Right hindlimb (tissue), 1 donor: ENCODE measurements at regions not wholly inside any gene's neighbourhood (a gene's known extent, or its start where the extent isn't known, plus 50 kb on each side); places are given as distances from the start of the nearest gene placed in this dataset.
"Not testable (repeated sequence)": the region's sequence is repeated elsewhere in the genome, so short reads cannot be mapped to it uniquely, and the experiment has no call there.

Source experiments
- DNase-seq: peaks from one replicate; pipeline ENCODE4 v3.0.0-alpha.2; 2018

GRCh38 chr5:118365718-118366117 lies 622.6 kb downstream of the DTWD2 start:
- no peak for DNase-seq

DNA sequence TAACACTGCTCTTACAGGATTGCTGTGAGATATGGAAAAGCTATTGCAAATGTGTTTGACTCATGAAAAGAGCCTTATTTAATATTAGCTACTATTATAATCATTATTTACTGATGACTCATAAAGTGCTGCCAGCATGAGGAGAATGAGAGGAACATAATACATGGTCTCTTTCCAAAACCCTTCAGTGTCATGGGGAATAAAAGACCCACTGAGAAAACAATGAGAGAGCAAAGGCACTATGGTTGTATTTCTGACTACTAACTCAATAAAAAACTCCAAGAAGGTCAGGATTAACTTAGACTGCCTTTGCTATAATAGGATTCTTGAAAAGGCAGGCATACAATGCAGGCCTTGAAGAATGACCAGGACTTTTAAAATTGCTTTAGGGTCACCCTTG lies 633.5 kb downstream of the DTWD2 start:
- DNase-seq: no peak

- no peak for DNase-seq
These were observed 634.4 kb downstream of the DTWD2 start for GRCh38 chr5:118353970-118354369.

DNA sequence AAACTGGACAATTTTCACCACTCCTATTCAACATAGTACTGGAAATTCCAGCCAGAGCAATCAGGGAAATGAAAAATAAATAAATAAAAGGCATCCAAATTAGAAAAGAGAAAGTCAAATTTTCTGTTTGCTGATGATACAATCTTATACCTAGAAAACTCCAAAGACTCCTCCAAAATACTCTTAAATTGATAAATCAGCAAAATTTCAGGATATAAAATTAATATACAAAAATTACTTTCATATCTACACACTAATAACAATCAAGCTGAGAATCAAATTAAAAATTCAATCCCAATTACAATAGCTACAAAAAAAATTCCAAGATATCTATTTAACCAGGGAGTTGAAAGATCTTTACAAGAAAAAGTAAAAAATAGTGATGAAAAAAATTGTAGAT lies 651.9 kb downstream of the DTWD2 start:
- DNase-seq: no peak

GRCh38 chr5:118327389-118327788 lies 661.0 kb downstream of the DTWD2 start:
- no peak for DNase-seq

DNA sequence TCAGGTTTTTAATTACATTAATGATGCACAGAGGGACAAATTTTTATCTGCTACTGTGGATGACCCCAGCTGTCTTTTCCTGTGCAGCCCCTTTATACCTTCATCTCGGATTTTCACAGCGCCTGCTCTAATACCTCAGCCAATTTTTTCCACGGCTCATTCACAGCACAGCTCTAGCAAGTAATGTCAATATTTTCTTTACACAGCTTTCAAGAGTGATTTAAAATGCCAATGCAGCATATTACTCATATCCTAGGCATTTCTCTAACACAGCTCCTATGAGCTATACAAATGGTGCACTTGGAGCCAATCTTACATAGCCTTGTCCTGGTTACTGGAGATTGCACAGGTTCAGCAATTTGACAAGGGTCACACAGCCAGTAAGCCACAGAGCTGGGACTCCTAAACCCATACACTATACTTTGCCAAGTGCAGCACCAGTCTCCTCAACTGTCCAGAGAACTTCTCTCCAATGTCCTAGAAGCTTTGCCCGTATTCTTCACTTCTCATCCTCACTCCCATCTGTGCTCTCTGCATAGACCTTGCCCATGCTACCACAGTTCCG lies 661.8 kb downstream of the DTWD2 start:
- no peak for DNase-seq

- DNase-seq: no peak
These were observed 662.4 kb downstream of the DTWD2 start for GRCh38 chr5:118325931-118326330.

- DNase-seq: not testable (repeated sequence)
These were observed 664.6 kb downstream of the DTWD2 start for GRCh38 chr5:118323723-118324122.

GRCh38 chr5:118321081-118321480 lies 667.3 kb downstream of the DTWD2 start:
- DNase-seq: no peak

- no peak for DNase-seq
These were observed 668.2 kb downstream of the DTWD2 start for GRCh38 chr5:118320121-118320520.

DNA sequence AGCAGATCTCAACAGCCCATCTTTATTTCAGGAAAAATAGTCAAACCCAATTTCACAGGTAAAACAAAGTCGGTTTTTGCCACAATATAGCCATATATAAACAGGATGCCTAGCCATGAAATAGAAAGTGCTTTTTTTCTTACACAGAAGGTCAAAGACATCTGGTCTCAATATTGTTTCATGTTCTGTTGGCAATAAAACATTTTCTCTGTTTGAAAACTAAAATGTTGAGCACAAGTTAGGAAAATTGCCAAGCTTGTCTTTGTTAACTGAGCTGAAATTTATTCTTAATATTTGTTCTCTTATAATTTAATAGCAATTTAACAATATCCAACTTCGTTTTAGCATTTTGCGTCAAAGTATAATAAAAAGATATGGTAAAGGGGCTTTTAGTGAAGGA lies 673.4 kb downstream of the DTWD2 start:
- no peak for DNase-seq

- DNase-seq: no peak
These were observed 677.1 kb downstream of the DTWD2 start for GRCh38 chr5:118311103-118311819.

DNA sequence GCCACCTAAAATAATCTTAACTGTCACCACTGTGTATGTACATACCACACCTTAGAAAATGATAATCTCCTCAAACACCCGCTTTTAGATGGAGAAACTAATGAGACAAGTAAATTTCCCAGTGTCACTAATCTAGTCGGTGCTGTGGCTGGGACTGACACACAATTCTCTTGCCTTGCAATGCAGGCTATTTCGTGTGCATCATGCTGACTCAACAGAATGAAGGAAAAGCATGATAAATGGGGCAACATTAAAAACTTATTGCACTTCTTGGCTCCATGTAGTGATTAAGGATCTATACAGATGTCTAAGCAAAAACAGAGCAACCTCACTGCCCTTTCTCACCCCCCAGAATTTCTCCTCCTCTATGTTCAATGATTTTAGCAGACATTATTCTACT lies 677.9 kb downstream of the DTWD2 start:
- DNase-seq: no peak

GRCh38 chr5:118303296-118303695 lies 685.1 kb downstream of the DTWD2 start:
- DNase-seq: no peak

DNA sequence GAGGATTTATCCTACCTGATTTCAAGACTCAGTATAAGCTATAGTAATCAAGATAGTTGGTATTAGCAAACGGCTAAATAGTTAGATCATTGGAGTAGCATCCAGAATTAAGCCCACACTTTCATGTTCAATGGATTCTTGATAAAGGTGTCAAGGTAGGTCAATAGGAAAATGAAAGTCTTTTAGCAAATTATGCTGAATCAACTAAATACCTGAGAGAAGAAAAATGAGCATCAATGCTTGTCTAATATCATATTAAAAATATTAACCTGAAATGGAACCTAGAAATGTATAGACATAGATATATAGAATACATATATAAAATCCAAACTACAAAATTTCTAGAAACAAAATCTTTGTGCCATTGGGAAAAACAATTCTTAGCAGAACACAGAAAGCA lies 685.6 kb downstream of the DTWD2 start:
- no peak for DNase-seq

DNA sequence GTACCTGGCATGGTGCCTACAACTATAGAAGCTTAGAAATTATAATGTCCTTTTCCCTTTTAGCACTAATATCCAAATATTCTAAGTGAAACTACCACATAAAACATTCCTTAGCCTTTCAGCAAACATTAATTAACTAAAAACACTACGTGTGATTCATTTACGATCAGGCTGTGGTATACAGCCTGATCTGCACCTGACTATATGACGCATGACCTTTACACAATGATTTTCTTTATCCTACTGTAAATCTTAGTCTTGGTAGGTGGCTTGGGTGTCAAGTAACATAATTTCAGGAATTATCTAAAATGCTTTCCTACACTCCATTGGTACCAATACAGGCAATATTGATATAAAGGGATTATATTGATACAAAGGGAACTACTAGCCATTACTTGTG lies 686.7 kb downstream of the DTWD2 start:
- DNase-seq: no peak

DNA sequence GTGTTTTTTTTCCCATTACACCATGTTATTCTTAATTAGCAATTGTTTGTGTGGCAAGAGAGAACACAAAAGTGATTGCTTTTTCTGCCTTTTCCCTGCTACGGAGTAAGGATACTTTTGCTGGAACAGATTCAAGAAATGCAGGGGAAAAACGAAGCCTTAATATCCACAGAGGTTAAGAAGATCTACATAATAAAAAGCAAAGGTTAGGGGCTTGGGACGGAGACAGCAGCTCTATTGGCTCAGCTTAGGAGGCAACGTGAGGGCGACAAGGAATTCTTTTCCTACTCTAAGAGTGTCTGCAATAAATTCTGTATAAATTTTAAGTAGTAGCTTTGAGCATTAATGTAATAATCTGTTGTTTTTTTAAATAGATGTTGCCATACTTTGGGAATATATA lies 693.3 kb downstream of the DTWD2 start:
- no peak for DNase-seq

DNA sequence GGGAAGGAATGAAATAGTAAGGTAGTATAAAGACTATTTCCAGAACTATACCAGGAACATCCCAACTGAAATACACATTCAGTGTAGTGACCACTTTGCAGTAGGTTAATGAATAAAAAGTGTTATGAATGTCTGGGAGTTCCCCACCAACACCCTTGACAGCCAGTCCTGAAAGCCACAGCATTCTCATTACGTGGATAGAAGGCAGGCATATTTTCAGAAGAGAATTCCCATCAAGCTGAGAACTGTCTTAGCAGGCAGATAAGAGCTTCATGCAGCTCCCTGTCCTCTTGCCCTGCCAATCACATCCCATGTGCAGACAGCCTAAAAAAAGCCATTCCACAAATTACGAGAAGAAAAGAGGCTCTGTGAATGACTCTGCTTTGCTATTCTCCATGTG lies 695.0 kb downstream of the DTWD2 start:
- DNase-seq: no peak

GRCh38 chr5:118290204-118290603 lies 698.1 kb downstream of the DTWD2 start:
- DNase-seq: no peak

- not testable (repeated sequence) for DNase-seq
These were observed 704.1 kb downstream of the DTWD2 start for GRCh38 chr5:118284230-118284629.

DNA sequence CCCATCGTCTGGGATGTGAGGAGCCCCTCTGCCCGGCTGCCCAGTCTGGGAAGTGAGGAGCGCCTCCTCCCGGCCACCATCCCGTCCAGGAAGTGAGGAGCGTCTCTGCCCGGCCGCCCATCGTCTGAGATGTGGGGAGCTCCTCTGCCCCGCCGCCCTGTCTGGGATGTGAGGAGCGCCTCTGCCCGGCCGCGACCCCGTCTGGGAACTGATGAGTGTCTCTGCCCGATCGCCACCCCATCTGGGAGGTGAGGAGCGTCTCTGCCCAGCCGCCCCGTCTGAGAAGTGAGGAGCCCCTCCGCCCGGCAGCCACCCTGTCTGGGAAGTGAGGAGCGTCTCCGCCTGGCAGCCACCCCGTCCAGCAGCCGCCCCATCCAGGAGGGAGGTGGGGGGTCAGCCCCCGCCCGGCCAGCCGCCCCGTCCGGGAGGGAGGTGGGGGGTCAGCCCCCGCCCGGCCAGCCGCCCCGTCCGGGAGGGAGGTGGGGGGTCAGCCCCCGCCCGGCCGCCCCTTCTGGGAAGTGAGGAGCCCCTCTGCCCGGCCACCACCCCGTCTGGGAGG lies 705.8 kb downstream of the DTWD2 start:
- DNase-seq: not testable (repeated sequence)

DNA sequence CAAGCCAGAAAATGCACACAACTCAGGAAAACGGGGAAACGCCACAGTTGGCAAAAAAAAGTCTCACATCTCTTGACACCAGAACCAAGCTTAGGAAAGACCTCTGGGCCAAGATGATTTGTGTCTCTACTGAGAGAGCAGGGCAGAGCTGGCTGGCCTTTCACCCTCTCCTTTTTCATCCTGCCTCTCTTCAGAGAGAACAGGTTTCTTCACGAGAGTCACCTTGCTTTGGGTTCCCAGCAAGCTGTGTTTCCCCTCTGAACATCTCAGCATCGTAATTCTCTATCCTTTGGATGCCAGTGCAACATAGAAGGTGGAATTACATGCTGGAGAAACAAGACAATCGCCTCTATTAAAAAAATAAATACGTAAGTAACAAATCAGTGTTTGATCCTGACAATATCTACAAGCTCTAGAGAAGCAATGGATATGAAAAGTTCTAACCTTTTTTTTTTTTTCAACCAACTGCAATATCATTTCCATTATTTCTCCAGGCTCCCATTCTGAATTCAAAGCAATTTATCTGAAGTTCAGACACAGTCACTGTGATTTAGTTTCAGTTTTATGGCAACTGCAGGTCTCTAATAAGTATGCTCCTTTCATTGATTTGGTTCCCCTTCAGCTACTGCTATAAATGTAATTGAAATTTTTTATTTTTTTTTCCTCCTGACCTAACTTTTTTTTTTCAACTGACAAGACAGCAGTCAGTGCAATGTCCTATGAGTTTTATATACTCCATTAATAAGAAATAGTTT lies 708.6 kb downstream of the DTWD2 start:
- no peak for DNase-seq

DNA sequence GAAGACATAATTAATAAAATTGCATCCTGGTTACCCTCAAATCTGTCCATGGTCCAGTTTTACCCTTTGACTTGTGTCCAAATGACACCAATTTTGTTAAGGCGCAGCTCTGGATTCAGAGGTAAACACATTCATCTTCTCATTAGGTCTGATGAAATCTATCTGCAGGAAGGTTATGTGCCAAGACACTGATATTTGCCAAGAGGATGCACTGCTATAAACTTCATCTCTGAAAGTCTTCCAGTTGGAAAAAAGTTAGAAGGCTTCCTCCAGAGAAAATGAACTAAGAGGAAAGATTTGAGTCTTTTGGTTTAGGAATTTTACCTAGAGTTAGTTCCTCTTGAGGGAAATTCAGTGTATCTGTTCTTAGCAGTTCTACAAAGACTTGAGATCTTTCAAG lies 717.8 kb downstream of the DTWD2 start:
- no peak for DNase-seq

DNA sequence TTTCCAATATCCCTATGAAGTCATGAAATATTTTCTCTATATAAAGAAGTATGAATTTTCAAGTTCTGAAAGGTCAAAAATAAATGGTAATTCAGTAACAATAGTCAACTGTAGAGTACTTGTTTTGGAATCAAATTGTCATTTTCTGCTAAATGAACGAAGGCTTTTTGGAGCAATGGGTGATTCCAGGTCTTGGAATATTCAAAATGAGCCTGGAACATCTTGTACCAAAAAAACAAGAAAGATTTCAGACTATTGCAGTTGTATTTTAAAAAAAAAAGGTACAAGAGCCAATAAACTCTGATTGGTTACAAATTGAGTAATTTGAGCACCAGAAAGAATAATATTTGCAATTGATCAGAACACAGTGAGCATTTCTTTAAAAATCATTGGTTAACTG lies 730.1 kb downstream of the DTWD2 start:
- DNase-seq: no peak
